ENCODE measurements at regions not wholly inside any gene's neighbourhood (a gene's known extent, or its start where the extent isn't known, plus 50 kb on each side); places are given as distances from the start of the nearest gene placed in this dataset.
"Not testable (repeated sequence)": the region's sequence is repeated elsewhere in the genome, so short reads cannot be mapped to it uniquely, and the experiment has no call there.

DNA sequence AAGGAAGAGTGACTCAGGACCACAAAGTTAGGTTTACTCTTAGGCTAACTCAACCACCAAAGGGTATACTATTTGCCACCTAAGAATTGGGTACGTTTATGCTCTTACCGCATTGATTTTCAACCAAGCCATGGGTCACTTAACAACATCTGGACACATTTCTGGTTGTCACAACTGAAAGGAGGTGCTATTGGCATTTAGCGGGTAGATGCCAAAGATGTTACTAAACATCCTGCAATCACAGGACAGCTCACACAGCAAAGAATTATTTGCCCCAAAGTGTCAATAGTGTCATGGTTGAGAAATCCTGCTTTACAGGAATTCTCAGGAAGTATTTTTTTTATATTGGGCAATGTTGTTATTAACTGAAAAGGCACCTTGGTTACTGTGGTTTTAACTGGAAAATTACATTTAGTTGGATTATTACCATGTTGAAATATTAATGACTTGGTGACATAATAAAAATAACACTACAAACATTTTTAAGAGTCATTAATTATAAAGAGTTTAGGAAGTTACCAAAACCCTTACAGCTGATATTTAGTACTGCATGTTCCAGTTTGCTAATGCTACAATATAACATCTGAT, 185.0 kb upstream of the TMEM196 start:
- peak in 1 of 3 donors; percentile 66 for DNase-seq

DNA sequence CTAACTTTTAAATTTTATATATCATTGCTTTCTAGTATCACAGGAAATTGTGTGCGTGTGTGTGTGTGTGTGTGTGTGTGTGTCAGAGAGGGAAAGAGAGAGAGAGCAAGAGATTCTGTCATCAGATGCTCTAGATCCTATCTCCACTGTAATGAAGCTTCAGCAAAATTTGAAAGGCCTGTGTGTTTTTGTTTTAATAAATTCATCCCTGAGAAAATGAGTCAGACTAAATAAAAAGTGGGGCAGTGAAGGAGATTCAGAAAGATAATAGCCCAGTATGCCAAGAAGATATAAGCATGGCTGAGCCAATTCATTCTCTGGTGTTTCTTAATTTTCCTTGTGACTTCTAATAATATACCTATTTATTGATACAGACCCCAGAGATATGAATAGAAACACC, 184.2 kb upstream of the TMEM196 start:
- no peak for DNase-seq

DNA sequence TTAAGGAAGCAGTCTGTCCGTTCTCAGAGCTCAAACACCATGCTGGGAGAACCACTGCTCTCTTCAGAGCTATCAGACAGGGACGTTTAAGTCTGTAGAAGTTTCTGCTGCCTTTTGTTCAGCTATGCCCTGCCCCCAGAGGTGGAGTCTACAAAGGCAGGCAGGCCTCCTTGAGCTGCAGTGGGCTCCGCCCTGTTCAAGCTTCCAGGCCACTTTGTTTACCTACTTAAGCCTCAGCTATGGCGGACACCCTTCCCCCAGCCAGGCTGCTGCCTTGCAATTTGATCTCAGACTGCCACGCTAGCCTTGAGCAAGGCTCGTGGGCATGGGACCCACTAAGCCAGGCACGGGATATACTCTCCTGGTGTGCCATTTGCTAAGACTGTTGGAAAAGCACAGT, 180.7 kb upstream of the TMEM196 start:
- not testable (repeated sequence) for DNase-seq

DNA sequence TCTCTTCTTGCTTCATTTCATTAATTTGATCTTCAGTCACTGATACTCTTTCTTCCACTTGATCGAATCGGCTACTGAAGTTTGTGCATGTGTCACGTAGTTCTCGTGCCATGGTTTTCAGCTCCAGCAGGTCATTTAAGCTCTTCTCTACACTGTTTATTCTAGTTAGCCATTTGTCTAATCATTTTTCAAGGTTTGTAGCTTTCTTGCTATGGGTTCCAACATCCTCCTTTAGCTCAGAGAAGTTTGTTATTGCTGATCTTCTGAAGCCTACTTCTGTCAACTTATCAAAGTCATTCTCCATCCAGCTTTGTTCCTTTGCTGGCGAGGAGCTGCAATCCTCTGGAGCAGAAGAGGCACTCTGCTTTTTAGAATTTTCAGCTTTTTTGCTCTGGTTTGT, 180.0 kb upstream of the TMEM196 start:
- DNase-seq, result not testable (repeated sequence)

DNA sequence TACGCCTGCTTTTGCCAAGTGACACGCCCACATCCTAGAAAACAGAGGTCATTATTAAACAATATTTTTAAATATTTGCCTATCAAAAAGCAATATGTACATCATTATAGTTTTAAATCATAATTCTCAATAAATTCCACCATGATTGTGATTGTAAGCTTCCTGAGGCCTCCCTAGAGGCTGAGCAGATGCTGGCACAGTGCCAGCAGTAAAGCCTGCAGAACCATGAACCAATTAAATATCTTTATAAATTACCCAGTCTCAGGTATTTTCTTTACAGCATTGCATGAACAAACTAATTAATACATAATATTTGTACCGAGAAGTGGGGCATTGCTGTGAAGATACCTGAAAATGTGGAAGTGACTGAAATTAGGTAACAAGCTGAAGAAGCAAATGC, 174.7 kb upstream of the TMEM196 start:
- DNase-seq, result no peak

DNA sequence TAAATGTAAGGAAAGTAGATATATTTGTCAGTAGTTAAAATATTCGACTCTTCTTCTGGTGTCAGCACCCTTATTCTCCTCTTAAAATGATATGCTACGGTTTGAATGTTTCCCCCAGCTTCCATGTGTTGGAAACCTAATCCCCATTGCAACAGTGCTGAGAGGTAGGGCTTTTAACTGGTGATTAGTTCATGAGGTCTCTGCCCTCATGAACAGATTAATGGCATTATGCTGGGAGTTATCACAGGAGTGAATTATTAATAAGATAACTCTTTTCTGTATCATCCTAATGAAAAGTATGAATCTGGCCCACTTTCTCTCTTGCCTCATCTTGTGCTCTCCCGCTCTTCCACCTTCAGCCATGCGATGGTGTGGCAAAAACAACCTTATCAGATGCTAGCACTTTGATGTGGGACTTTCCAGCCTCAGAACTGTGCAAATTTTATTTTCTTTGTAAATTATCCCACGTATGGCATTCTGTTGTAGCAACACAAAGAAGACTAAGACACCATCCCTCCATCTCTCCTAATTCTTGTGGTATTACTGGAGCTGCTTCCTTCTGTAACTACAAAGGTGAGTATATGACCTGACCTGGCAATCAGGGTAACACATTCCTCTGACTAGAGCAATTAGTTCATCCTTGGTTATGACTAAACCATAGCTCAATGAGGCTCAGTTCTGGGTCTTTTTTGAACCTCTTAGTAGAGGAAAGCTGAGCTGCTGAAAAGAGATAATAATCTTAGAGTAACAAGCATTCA, 171.1 kb upstream of the TMEM196 start:
- no peak for DNase-seq

DNA sequence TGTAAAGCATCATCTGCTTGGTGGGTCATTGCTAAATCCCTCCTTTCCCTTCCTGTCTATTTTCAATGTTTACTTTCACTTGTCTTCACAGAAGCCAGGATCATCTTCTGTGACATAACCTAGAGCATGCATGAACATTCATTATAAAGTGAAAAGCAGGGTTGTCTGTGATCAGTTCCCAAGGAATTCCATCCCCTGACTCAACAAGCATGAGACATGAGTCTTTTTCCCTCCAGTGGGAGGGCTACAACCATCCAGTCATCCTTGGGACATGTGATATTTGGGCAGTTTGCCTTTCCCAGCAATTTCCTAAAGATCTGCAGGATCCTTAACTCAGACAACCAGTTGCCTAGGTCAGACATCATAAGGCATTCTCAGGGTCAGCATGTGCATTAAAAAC, 166.3 kb upstream of the TMEM196 start:
- peak in 1 of 3 donors; percentile 71 for DNase-seq

DNA sequence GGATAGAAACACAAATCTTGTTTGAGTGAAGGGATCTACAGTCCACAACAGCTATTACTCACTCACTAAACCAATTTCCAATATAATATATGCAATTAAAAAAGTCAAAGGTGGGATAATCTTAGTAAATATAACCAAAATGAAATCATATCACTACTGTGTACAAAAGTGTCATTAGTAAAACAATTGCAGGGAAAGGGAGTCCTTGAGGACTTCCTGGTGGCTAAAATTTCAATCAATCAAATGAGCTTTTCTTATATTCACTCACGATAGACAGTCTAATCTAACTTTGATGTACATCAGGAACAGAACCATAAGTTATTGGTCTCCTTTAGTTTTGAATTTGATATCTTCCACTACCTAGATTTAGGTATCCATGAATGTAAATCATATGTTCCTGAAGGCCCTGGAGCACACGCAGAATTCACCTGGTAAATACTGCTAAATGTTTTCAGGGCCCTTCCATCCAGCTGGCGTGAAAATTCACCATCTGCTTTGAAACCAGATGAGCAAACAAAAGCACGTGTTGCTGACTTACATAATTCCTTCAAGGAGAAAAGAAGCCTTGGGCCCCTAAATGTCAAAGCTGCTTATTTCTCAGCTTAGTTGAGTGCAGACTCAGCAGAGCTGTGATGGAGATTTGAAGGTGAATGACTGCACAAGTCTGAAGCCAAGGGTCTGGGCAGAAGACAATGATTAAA, 159.3 kb upstream of the TMEM196 start:
- DNase-seq, result no peak

DNA sequence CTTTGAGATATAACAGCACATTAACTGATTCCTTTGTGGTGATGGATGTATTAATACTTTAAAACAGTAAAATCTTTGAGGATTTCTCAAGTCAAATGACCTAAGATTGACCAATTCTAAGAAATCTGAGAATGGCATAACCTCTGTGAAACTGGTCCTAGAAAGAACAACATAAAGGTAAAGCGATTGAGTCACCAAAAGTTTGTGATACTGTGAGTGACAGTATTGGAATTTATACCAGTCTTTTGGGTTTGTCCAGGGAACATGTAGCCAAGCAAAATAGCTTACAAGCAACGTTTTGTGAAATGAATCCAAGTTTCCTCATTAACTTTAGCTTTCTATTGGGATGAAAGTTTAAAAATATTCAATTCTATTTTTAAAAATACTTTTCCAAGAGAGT, 157.4 kb upstream of the TMEM196 start:
- DNase-seq, result no peak

DNA sequence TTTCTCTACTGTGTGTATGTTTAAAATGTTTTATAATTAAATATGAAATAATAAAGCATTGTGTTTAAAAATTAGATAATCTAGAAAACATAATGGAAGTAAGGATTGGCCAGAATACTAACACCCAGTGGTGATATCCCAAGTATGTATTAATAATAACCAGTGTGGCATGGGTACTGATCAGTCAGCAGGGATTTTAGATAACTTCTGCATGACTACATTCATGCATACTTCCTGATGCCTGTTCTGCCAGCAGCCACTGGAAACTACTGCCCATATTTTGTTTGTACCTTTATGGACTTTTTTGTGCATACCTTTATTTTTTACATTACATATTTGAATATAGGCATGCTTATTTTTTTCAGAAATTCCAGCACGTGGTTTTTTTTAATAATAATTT, 156.6 kb upstream of the TMEM196 start:
- DNase-seq, result no peak

DNA sequence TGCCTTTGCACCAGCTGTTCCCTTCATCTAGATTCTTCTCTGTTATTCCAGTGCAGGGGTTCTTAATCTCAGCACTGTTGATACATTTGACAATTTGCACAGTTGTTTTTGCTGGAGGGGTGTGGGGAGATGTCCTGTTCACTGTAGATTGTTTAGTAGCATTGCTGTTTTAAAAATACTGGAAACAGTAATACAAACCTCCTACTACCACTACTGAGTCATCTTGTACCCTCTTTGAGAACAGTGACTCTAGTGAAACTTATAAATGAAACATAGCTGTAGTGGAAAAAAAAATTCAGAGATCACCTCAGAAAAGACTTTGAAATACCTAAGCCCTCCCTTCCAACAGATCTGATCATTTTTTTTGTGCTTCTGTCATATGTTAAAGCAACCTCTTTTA, 154.8 kb upstream of the TMEM196 start:
- no peak for DNase-seq

DNA sequence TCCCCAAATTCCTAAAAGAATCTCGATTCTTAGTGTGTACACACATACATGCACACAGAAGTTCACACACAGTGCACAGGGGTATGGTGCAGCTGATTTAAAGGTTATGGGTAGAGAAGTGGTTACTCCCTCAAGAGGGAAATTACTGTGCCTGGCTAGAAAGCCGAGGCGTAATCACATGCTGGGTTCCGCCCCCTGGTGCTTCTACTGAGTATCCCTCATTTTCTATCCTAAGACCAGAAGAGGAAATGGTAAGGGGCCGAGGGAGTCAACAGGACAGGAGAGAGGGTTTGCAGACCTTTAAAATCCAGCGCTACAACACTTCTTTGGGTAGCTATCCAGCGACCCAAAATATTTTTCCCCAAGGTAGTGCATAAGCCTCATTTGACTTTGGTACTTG, 147.3 kb upstream of the TMEM196 start:
- no peak for DNase-seq

DNA sequence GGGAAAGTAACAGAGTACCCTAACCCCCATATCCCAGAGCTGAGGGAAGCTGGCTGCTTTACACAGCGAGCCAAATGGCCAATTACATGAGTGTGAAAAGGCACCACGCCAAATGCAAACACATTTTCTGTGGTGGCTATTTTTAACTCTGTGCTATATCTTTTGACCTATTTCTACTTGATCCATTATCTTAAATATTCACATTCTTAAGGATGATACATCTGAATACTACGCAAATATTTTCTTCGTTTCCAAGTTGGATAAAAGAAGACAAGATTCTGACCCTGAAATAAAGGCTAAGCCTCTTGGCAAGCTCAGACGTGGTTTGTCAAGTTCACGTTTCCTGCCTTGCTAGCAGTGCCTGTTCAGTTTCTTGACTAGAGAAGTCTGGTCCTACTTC, 146.7 kb upstream of the TMEM196 start:
- DNase-seq, result peak in 2 of 3 donors; percentile 9 to 28

DNA sequence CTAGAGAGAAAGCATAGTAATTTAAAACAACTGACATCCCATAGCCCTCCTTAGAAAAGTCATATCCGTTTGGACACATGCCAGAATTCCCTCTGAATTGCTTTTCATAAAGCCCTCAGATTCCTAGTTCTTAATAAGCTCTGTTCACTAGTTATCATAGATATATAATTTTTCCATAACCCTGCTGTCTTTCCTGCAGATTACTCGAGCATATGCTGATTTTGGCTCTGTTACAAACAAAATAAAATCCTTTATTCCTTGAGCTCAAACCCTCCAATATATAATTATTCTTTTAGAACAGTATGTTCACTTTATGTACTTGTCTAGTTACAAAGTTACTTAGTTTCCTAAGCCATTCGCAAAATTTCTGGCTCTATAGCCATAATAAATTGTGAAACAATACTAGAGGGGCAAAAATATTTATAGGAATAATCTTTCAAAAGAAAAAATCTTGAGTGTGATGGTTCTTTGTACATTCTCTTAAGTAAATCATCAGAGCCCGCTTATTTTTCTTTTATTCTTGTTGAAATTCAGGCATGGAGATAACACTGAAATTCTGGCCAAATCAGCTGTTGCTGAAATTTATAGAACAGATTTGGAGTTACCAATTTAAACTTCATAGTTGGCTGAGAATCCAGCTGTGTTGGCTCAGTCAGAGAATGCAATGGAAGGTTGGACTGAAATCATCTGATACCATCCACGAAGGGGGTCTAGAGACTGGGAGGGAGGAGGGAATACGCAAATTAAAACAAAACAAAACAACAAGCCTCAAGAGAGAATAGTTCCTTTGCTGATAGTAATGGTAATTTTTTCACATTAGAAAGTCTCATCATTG, 146.1 kb upstream of the TMEM196 start:
- DNase-seq, result peak; percentile 29 to 46 (median 33)

DNA sequence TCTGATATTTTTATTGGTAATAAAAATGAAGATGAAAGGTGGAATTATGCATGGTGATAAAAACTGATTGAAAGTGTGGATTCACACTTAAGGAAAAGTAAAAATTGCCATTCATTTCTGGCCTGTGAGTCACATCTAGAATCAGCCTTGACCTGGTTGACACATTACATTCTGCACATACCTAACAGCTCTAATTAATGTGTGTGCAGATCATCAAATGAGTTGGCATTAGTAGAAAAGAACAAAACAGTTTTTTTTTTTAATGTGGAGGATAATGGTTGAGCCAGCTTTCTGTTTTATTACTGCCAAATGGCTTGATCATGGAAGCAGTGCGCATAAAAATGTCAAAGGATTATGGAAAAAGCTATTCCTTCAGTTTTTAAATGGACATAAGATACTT, 142.6 kb upstream of the TMEM196 start:
- DNase-seq, result peak in 1 of 3 donors; percentile 10

DNA sequence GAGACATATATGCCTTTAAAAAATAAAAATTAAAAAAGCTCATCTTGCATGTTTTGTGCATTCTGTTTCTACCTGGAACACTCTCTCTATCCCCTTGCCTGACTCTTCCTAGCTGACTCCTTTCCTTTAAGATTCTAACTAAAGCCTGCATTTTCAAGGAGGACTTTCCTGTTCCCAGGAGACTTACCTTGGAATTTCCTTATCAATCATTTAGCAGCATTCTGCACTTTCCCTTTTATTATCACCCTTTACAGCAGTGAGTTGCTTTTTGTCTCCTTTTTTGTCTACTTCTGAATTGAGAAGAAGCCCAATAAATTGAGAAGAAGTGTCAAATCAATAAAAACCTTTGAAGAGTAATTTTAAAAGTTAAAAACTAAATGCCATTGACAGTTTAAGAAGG, 142.2 kb upstream of the TMEM196 start:
- no peak for DNase-seq

DNA sequence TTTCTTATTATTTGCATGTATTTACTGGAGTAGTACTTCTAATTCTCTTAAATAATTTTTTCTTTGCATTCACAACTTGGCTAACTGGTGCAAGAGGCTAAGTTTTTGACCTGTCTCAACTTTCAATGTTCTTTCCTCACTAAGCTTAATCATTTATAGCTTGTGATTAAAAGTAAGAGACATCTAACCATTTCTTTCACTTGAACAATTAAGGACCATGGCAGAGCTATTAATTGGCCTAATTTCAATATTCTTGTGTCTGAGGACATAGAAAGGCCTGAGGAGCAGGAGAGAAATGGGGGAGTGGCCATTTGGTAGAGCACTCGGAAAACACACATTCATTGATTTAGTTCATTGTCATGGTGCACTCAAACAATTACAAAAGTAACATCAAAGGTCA, 141.4 kb upstream of the TMEM196 start:
- no peak for DNase-seq

DNA sequence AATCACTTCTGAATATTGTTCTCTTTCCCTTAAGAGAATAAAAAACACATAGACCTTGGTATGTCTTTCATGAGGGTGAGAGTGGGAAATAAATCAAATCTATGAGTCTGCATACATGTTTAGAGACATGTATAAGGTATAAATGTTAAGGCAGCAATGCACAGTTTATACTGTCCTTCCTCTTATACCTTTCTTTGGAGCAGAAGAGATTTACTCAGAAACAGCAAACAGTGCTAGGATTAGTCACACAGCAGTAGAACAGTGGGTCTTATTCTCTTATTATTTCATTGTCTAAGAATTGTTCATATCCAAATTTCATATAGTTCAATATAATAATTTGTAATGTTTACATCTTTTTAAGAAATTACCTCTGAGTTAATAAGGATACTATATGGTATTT, 126.7 kb upstream of the TMEM196 start:
- DNase-seq, result no peak

DNA sequence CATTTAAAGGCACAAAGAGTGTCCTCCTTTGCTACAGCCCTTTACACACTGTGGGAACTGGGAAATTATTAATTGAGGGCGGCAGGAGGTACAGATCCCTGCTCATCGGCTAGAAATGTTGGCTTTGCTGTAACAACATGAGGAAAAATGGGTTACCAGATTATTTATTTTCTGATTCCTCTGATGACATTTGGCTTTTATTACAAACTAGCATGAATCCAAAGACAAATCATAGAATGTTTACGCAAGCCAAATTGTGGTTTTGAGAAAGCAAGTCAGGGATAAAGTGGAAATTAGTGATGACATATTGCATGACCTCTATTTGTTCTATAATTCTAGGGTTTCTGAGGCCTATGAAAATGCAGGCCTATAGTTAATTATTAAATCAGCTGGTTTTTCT, 126.1 kb upstream of the TMEM196 start:
- peak in 1 of 3 donors; percentile 7 for DNase-seq

DNA sequence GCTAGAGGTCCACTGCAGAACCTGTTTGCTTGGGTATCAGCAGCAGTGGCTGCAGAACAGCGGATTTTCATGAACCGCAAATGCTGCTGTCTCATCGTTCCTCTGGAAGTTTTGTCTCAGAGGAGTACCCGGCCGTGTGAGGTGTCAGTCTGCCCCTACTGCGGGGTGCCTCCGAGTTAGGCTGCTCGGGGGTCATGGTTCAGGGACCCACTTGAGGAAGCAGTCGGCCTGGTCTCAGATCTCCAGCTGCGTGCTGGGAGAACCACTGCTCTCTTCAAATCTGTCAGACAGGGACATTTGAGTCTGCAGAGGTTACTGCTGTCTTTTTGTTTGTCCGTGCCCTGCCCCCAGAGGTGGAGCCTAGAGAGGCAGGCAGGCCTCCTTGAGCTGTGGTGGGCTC, 109.5 kb upstream of the TMEM196 start:
- DNase-seq, result not testable (repeated sequence)

DNA sequence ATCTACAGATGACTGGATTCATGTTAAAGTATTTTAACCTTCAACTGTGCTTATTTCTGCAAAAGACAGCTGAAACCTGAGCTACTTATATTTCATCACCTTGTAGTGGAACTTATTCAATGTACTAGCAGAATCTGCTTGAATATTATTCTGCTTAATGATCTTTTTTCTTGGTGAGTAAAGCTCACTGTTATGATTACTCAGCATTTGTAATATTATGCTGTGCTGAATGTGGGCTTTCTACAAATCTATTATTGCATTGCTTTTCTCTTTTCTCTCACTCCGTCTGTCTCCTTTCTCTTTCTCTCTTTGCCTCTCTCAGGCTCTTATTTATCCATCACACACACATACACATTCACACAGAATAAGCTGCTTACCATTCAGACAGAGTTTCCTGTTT, 98.7 kb upstream of the TMEM196 start:
- DNase-seq, result no peak

DNA sequence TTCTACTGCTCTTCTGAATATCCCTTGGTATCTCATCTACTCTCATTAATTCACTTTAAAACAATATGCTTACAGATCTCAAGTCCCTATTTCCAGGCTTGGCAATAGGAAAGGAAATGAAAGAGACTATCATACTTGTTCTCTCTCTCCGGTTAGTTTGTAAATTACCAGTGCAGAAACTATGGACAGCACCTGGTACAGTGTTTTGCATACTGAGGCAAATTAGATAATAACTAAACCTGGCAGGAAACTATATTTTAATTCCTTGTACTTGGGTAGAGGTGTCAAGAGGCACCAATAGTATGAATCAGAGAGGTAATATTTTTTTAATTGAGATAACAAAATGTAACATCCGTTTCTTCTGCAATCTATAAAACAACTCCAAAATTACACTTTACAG, 97.7 kb upstream of the TMEM196 start:
- DNase-seq, result no peak

Measured in muscle of back (tissue), 3 donors.